Pancreas (tissue), 10 donors: ENCODE measurements at regions not wholly inside any gene's neighbourhood (a gene's known extent, or its start where the extent isn't known, plus 50 kb on each side); places are given as distances from the start of the nearest gene placed in this dataset.

ENCODE experiments used
- ATAC-seq, 4 donors: fragments of 200-7000 bp; cut with Tn5 transposase; one replicate each; pipeline versions ENCODE4 v1.8.0 to v1.9.1; 2020; ENCODE audit warnings: mild to moderate bottlenecking in 4 of 4, moderate library complexity in 4 of 4
- DNase-seq, 6 donors: peaks; one replicate each; pipeline ENCODE4 v3.0.0-alpha.2; 2020
- FAIRE-seq: peaks from 2 replicates; lab custom pipeline; 2012; peaks lifted over from hg19 to GRCh38; lab: Jason Lieb, UNC
- H3K27ac ChIP-seq, 4 donors: fragments of 200-600 bp; sonication (generic); 1 replicate in 3 of 4; 2 replicates in 1 of 4; pipeline versions ENCODE4 v1.5.0 to v1.8.0; 2020
- H3K27me3 ChIP-seq, 4 donors: fragments of 200-600 bp; one replicate each; pipeline ENCODE4 v1.8.0; 2021
- H3K36me3 ChIP-seq, 3 donors: fragments of 200-600 bp; sonication (generic) in 1 of 3; one replicate each; pipeline versions ENCODE4 v1.5.0 to v1.8.0; 2020 to 2021
- H3K4me1 ChIP-seq, 3 donors: fragments of 200-600 bp; one replicate each; pipeline ENCODE4 v1.8.0; 2021
- H3K4me3 ChIP-seq, 4 donors: fragments of 200-600 bp; sonication (generic) in 2 of 4; one replicate each; pipeline versions ENCODE4 v1.5.0 to v1.8.0; 2020 to 2021
- H3K9me3 ChIP-seq, 4 donors: fragments of 200-600 bp; one replicate each; pipeline ENCODE4 v1.8.0; 2021
- WGBS, 2 donors: extraction: QIAGEN DNeasy Blood & Tissue Kit; methylation state at CpG; one replicate each; pipeline ENCODE4 v1.1.7; 2013; 5-methylcytosine and 5-hydroxymethylcytosine counted together
- intact Hi-C, 3 donors: fragments of 100-400 bp; cut with DNase I; formaldehyde crosslinking; loops; one replicate each; pipeline versions ENCODE4 v1.11.1 to v1.14.2; 2022
- TF ChIP-seq, protein P1 (sequence below), 4 donors: fragments of 200-600 bp; sonication (generic) in 3 of 4; IDR thresholded peaks; one replicate each; pipeline versions ENCODE4 v1.5.0 to v1.8.0; 2021; ENCODE audit warnings: antibody characterized with exemption in 4 of 4
- donor health status: healthy with polysubstance abuse.
- donor health status: DM: no; HTN: no; CAD: no; lungs with moderate emphysema.
- donor health status: DM: no; HTN: no; CAD: no.
- donor health status: control.
- donor health status: control.
- donor health status: Bipolar disorder and iron deficiency.
- donor health status: DM: yes; HTN: yes; CAD: no.
- donor health status: DM: no; HTN: no; CAD: no.
- donor health status: DM: no; HTN: no; CAD: no.
- donor health status: DM: yes; HTN: yes; CAD: no.

DNA sequence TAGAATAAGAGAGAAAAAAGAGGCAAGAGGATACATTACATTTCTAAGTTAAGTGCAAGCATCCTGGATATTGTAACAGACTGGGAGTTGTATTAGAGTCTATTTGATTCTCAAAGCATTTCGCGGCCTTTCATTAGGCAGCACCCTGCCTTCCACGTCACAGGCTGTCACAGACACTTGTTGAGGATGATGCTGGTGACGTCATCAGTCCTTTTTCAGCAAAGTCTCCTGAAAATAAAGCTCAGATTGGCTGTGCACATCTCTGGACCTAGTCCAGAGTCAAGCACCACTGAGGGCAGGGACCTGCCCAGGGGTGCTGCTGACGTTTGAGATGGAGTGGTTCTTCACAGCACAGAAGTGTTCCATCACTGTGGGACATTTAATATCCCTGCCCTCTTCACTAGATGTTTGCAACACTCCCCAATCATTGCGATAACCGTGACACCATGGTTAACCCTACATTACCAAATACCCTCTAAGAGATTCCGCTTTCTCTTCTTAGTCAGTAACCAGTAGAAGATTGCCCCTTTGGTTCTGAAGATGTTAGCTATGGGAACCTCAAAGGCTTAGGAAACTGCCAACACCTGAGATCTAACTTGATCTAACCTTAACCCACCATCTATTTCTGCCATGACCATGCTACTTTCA lies 72.7 kb upstream of the F3 start:
- Histone ChIP-seq H3K27ac (no peak overlapping the region), H3K4me3 (no peak overlapping the region), H3K4me1 (peaks cover 0 to 13% (median 9%) of the 10 kb centered on the region in 3 donors), H3K36me3 (no peaks in the 10 kb centered on the region), H3K9me3 (no peaks in the 10 kb centered on the region), H3K27me3 (no peaks in the 10 kb centered on the region)
- no peak for ATAC-seq
- 68 to 94% methylated on average over 8 of the region's 8 CpGs for WGBS, 2 donors
- DNase-seq = no peak
- FAIRE-seq = no peak
- TF ChIP-seq, protein P1, sequence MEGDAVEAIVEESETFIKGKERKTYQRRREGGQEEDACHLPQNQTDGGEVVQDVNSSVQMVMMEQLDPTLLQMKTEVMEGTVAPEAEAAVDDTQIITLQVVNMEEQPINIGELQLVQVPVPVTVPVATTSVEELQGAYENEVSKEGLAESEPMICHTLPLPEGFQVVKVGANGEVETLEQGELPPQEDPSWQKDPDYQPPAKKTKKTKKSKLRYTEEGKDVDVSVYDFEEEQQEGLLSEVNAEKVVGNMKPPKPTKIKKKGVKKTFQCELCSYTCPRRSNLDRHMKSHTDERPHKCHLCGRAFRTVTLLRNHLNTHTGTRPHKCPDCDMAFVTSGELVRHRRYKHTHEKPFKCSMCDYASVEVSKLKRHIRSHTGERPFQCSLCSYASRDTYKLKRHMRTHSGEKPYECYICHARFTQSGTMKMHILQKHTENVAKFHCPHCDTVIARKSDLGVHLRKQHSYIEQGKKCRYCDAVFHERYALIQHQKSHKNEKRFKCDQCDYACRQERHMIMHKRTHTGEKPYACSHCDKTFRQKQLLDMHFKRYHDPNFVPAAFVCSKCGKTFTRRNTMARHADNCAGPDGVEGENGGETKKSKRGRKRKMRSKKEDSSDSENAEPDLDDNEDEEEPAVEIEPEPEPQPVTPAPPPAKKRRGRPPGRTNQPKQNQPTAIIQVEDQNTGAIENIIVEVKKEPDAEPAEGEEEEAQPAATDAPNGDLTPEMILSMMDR (IDR thresholded peaks at IDR 0.05) = no peak
- intact Hi-C loops = no loop called here

DNA sequence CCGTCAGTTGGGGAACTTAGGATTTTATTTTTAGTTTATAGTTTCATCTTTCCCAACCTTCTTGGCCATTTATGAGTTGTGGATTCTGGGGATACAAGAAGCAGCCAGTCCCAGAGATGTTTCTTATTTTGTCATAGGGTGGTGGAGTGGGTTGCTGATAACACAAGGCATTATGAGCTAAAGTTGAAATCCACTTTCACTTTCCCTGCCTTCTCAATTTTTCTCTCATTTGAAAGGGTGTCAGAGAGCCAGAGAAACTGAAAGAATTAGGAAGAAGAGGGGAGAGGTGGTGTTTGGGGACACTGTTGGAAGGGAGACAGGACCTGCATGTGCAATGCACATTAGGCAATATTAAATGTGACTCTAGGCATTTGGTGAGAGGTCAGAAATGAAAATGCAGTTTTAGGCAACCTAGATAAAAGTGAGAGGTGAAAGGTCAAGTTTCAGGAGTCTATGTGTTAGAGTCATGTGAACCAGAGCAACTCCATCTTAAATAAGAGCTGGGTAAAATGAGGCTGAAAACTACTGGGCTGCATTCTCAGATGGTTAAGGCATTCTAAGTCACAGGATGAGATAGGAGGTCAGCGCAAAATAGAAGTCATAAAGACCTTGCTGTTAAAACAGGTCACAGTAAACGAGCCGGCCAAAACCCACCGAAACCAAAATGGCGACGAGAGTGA lies 71.1 kb upstream of the F3 start:
- intact Hi-C loops = no loop called here
- DNase-seq (no peak), ATAC-seq (peak in 1 of 4 donors; percentile 4), FAIRE-seq (no peak)
- H3K4me3 ChIP-seq = no peak overlapping the region
- H3K36me3 ChIP-seq = no peaks in the 10 kb centered on the region
- TF ChIP-seq, protein P1 (IDR thresholded peaks at IDR 0.05) = no peak
- peak overlapping the region in 2 of 4 donors; percentile 12 to 48 for H3K27ac ChIP-seq
- no peaks in the 10 kb centered on the region for H3K27me3 ChIP-seq
- no peaks in the 10 kb centered on the region for H3K9me3 ChIP-seq
- H3K4me1 ChIP-seq = peaks cover 6 to 22% (median 20%) of the 10 kb centered on the region in 3 donors
- 92 to 98% methylated on average over 7 of the region's 7 CpGs for WGBS, 2 donors

DNA sequence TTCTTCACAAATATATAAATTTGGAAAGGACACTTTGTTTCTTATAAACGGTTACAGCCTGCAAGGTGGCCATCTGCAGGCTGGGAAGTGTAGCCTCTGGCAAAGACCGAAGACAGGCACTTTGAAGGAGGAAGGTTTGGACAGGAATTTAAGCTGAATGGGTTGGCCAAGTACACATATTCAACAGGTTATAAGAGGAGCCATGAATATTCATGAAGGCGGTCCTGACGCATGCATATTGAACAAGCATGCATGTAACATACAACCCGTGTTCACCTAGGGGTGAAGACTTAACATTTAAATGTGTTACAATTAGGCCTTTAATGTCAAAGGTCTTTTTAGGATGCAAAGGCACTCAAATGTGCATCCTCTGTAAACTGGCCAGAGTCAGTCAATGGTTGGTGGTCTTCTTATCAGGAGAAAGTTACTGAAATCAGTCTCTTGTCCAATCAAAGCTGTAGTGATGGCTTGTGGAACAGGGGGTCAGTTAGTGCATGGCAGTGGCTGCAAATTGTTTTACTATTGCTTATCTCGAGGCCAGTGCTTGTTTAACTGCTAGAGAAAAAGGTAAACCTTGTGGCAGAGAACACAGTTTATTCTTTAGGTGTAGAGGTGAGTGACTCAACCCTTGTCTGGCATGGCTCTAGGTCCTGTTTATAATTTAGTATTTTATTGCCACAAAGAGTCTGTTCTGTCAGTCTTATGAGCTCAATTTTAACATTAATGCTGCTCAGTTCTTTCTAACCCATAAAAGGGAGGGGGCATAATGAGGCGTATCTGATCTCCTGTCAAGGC lies 70.3 kb upstream of the F3 start:
- Histone ChIP-seq H3K4me3 (no peak overlapping the region), H3K9me3 (no peaks in the 10 kb centered on the region), H3K27me3 (no peaks in the 10 kb centered on the region), H3K4me1 (peaks cover 6 to 27% (median 23%) of the 10 kb centered on the region in 3 donors), H3K27ac (peak overlapping the region in 2 of 4 donors; percentile 12 to 48), H3K36me3 (no peaks in the 10 kb centered on the region)
- intact Hi-C loops = no loop called here
- TF ChIP-seq, protein P1 (IDR thresholded peaks at IDR 0.05) = no peak
- DNase-seq = no peak
- no peak for FAIRE-seq
- peak in 3 of 4 donors; percentile 37 to 61 (median 50) for ATAC-seq
- WGBS, 2 donors = 75 to 77% methylated on average over 7 of the region's 7 CpGs

DNA sequence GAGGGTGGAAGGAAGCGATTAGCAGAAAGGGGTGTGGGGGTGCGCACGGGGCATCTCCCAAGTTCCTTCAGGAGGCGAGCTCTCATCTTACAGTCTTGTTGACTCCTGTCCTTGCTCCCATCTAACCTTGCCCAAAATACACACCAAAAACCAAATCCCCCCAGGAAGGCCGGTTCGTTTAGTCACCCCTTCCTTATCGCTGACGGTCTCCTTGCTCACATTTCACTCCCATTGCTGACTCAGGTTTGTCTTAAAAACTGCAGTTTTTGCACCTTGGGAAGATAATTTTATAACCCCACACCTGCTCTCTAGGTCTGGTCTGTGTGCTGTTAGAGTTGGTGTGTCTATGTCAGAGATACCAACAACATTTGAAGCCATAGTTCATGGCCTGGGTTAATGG lies 68.1 kb upstream of the F3 start:
- H3K27ac ChIP-seq = no peak overlapping the region
- DNase-seq = no peak
- WGBS, 2 donors = 95 to 98% methylated on average over 8 of the region's 8 CpGs
- H3K9me3 ChIP-seq = no peaks in the 10 kb centered on the region
- no peaks in the 10 kb centered on the region for H3K36me3 ChIP-seq
- peaks cover 6 to 23% (median 22%) of the 10 kb centered on the region in 3 donors for H3K4me1 ChIP-seq
- FAIRE-seq = no peak
- intact Hi-C loops = no loop called here
- no peaks in the 10 kb centered on the region for H3K27me3 ChIP-seq
- no peak overlapping the region for H3K4me3 ChIP-seq
- no peak for ATAC-seq
- TF ChIP-seq, protein P1 (IDR thresholded peaks at IDR 0.05) = no peak
